GM21786 (cell line): ENCODE measurements at regions not wholly inside any gene's neighbourhood (a gene's known extent, or its start where the extent isn't known, plus 50 kb on each side); places are given as distances from the start of the nearest gene placed in this dataset.

Experiments used
- ATAC-seq: cut with Tn5 transposase; IDR thresholded peaks from one replicate; pipeline ENCODE4 v1.9.1; 2021; ENCODE audit not compliant: unreplicated experiment

- ATAC-seq = no peak
These were observed 697.0 kb downstream of the LIG4 start for GRCh38 chr13:107518292-107518691.

- ATAC-seq = no peak
These were observed 698.8 kb downstream of the LIG4 start for GRCh38 chr13:107516517-107516916.

- no peak for ATAC-seq
These were observed 702.8 kb downstream of the LIG4 start for GRCh38 chr13:107512551-107512950.

- ATAC-seq = no peak
These were observed 717.7 kb downstream of the LIG4 start for GRCh38 chr13:107497661-107498060.

GRCh38 chr13:107493266-107493665, 722.1 kb downstream of the LIG4 start:
- no peak for ATAC-seq

GRCh38 chr13:107482688-107483087, 732.6 kb downstream of the LIG4 start:
- ATAC-seq = no peak

- ATAC-seq = no peak
These were observed 735.2 kb downstream of the LIG4 start for GRCh38 chr13:107480130-107480529.

- no peak for ATAC-seq
These were observed 737.5 kb downstream of the LIG4 start for GRCh38 chr13:107477772-107478379.

GRCh38 chr13:107475753-107476453, 739.4 kb downstream of the LIG4 start:
- ATAC-seq = no peak

- no peak for ATAC-seq
These were observed 742.1 kb downstream of the LIG4 start for GRCh38 chr13:107473253-107473652.

- ATAC-seq = no peak
These were observed 748.8 kb downstream of the LIG4 start for GRCh38 chr13:107466326-107467099.

- ATAC-seq = no peak
These were observed 752.8 kb downstream of the LIG4 start for GRCh38 chr13:107462501-107462900.

- no peak for ATAC-seq
These were observed 753.6 kb downstream of the LIG4 start for GRCh38 chr13:107461751-107462150.

GRCh38 chr13:107459430-107459829, 755.9 kb downstream of the LIG4 start:
- no peak for ATAC-seq

GRCh38 chr13:107458269-107458668, 757.1 kb downstream of the LIG4 start:
- no peak for ATAC-seq

- ATAC-seq = no peak
These were observed 757.6 kb downstream of the LIG4 start for GRCh38 chr13:107457686-107458085.

- ATAC-seq = no peak
These were observed 758.9 kb downstream of the LIG4 start for GRCh38 chr13:107456431-107456830.

- no peak for ATAC-seq
These were observed 762.5 kb downstream of the LIG4 start for GRCh38 chr13:107452833-107453232.

- no peak for ATAC-seq
These were observed 764.4 kb downstream of the LIG4 start for GRCh38 chr13:107450931-107451330.

- ATAC-seq = no peak
These were observed 764.9 kb downstream of the LIG4 start for GRCh38 chr13:107450431-107450830.

- ATAC-seq = no peak
These were observed 767.7 kb downstream of the LIG4 start for GRCh38 chr13:107447591-107447990.

GRCh38 chr13:107441279-107441678, 774.1 kb downstream of the LIG4 start:
- ATAC-seq = no peak
